VCaP (cell line): ENCODE measurements at regions not wholly inside any gene's neighbourhood (a gene's known extent, or its start where the extent isn't known, plus 50 kb on each side); places are given as distances from the start of the nearest gene placed in this dataset.

Experiments used
- H3K27ac ChIP-seq: fragments of 450-650 bp; 2 replicates; pipeline ENCODE4 v1.5.1; 2017
- TF ChIP-seq, protein P1 (sequence below): fragments of 450-650 bp; conservative IDR thresholded peaks from 2 replicates; pipeline ENCODE4 v1.5.1; 2017; ENCODE audit warnings: mild to moderate bottlenecking, moderate library complexity

DNA sequence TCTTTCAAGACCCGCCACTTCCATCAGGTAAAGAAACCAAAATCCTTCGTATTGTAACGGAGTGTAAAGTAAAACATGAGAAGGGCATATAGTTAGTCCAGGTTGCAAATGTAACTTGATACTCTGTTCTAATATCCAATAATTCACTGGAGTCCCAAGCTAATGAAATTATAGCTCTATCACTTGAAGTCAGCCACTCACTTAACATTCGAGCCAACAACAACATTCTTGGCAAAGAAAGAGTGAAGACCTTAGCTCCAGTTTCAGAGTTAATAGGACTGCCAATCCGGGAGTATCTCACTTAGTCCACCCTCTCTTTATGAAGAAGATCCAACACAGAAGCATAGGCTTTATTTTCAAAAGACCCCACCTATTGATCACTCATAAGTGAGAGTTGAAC lies 298.0 kb upstream of the SOX11 start:
- TF ChIP-seq, protein P1, sequence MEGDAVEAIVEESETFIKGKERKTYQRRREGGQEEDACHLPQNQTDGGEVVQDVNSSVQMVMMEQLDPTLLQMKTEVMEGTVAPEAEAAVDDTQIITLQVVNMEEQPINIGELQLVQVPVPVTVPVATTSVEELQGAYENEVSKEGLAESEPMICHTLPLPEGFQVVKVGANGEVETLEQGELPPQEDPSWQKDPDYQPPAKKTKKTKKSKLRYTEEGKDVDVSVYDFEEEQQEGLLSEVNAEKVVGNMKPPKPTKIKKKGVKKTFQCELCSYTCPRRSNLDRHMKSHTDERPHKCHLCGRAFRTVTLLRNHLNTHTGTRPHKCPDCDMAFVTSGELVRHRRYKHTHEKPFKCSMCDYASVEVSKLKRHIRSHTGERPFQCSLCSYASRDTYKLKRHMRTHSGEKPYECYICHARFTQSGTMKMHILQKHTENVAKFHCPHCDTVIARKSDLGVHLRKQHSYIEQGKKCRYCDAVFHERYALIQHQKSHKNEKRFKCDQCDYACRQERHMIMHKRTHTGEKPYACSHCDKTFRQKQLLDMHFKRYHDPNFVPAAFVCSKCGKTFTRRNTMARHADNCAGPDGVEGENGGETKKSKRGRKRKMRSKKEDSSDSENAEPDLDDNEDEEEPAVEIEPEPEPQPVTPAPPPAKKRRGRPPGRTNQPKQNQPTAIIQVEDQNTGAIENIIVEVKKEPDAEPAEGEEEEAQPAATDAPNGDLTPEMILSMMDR, result no peak
- H3K27ac ChIP-seq, result no peak overlapping the region

DNA sequence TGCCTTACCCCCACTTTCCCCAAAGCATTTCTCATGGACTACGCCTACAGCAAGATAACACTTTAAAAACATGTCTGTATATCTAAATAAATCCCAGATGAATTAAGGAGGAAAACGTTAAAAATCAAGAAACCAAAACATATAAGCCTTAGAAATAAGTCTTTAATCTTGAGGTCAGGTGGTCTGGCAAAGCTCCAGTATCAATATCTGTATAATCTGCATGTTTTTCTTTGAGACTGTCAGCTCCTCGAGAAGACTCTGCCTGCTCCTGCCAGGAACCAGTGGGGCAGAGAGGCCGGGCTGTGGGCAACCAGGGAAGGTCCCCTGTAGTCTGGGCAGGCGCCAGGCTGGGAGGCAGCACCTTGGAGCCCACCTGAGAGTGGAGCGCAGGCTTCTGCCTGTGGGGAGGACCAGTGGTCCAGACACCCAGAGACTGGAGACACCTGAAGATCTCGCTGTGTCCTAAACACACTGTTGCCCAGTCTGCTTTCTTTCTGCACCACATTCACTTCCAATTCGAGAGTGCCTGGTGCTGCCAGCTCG lies 291.0 kb upstream of the SOX11 start:
- TF ChIP-seq, protein P1, result no peak
- H3K27ac ChIP-seq, result no peak overlapping the region

DNA sequence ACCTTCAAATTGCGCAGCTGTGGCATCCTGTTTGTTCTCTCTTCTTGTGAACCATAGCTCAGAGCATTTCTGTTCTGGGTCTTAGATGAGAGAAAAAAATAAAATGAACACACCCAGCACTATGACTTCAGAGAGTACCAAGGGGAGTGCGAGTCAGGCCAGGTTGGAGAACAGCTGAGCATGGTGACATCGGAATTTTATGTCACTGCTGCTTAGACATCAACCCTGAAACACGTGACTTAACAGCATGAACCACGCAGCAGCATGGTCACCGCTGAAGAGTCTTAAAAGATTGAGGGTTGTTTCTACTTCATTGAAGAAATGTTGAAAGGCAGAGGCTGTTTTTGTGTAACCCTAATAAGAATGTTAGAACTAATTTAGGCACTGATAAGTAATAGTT lies 288.8 kb upstream of the SOX11 start:
- TF ChIP-seq, protein P1, result no peak
- H3K27ac ChIP-seq, result no peak overlapping the region

DNA sequence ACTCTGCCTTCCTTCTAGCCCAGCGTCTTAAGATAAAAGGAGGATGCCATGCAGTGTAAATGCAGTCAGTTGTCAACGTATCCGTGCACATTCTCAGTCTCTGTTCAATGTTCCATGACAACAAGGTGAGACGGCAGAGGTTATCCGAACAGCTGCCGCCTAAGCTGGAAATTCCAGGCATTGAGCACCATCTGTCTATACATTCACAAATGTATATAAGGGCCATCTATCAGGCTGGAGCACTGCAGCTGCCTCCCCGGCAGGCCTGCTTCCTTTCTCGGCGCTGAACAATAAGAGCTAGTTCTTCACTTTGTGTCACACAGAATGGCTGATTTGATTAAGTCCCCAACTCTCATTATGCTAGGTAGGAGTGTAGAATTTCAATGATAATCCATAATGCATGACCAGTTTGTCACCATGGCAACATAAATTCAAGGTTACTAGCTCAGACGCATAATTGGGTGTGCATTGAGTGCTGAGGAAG lies 282.2 kb upstream of the SOX11 start:
- no peak overlapping the region for H3K27ac ChIP-seq
- TF ChIP-seq, protein P1, result no peak

DNA sequence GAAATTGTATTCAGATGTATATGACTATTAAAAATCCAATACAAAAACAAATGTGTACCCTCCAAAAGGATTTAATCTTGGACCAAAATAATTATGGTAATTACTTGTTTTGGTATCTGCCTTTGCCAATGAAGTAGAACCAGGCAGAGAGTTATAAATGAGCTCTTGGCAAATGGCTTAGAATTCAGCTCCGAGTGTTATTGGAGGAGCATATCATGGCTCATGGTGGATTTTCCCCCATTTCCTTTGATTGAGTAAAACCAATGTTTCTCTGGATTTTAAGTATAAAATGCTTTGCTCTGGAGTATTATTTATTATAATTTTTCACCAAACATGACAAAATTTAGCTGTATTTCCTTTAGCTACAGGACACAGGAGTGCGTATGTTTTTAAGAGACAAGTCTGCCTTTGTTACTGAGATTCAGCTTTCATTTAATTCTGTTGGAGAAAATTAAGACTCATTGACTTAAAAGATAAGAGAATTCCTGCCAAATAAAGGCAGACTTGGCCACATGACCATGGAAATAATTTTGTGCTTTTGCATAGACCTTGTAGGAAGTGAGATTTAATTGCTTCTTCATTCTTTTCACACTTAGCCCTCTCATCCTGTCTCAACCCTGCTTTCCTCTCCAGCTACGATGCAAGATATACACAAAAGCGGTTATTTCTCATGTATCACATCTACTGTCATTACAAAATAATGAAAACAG lies 281.0 kb upstream of the SOX11 start:
- H3K27ac ChIP-seq, result no peak overlapping the region
- TF ChIP-seq, protein P1, result no peak

DNA sequence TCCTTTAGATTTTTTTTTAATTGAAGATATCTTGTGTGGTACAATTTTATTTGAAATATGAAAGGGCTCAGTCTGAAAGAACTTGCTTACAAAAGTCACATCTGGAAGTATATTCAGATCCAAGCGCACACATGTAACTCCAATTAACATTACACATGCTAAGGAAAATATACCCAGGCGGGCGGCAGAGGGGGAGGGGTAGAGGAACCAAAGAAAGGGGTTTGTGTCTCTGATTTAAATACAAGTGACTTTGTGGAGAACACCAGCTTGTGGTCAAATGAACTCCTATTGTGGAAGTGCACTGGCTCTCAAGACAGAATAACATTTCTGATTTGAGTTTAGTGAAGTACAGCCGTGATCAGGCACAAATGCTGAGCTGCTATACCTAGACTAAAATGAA lies 280.2 kb upstream of the SOX11 start:
- TF ChIP-seq, protein P1, result no peak
- H3K27ac ChIP-seq, result no peak overlapping the region

DNA sequence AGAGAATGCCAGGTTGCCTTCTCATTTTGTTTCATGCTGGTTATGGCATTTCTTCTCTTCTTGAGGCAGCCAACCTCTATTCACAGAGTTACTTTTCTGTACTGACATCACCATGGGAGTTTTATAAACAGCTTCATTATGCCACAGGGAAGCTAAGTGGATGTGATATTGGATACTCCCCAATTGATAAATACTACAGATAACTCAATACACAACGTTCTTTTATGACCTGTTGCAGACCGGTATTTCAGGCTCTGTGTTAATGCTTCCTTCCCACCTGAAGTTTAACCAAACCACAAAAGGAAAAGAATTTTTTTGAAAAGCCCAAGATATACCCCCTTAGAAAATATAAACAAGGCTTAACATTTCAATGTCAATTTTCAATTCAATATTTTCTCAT lies 258.3 kb upstream of the SOX11 start:
- TF ChIP-seq, protein P1, result no peak

More for the DNA sequence above, 258.3 kb upstream of the SOX11 start:
- H3K27ac ChIP-seq, result peak overlapping the region; percentile 39
